ENCODE measurements at regions not wholly inside any gene's neighbourhood (a gene's known extent, or its start where the extent isn't known, plus 50 kb on each side); places are given as distances from the start of the nearest gene placed in this dataset.

- Histone ChIP-seq H3K27me3 (ENCODE audit: control insufficient read depth, insufficient read depth, low read length) (no peaks in the 10 kb centered on the region), H3K36me3 (ENCODE audit: control insufficient read depth, insufficient read depth, low read length) (no peaks in the 10 kb centered on the region), H3K4me3 (ENCODE audit: low read depth, low read length) (no peak overlapping the region)
- no peak for TF ChIP-seq CTCF (IDR thresholded peaks at IDR 0.05; ENCODE audit: insufficient read depth, low read depth, low read length)
- ChIA-PET POLR2A (no interaction called here), CTCF (no interaction called here)
- DNase-seq (ENCODE audit: low read depth): no peak
Measured at GRCh38 chr7:17070231-17070708, 188.5 kb upstream of the AGR3 start.

GRCh38 chr7:17071866-17072265 lies 190.1 kb upstream of the AGR3 start:
- Histone ChIP-seq H3K27me3 (ENCODE audit: control insufficient read depth, insufficient read depth, low read length) (no peaks in the 10 kb centered on the region), H3K36me3 (ENCODE audit: control insufficient read depth, insufficient read depth, low read length) (no peaks in the 10 kb centered on the region), H3K4me3 (ENCODE audit: low read depth, low read length) (no peak overlapping the region)
- ChIA-PET CTCF (no interaction called here), POLR2A (no interaction called here)
- no peak for TF ChIP-seq CTCF (IDR thresholded peaks at IDR 0.05; ENCODE audit: insufficient read depth, low read depth, low read length)
- no peak for DNase-seq (ENCODE audit: low read depth)

- ChIA-PET POLR2A (no interaction called here), CTCF (interaction anchor here (1.4 to 2.4 kb wide), 2 partner anchors 13 kb away, joined by 3 to 12 read pairs; no protein-coding TSS in a partner anchor)
- no peak for TF ChIP-seq CTCF (IDR thresholded peaks at IDR 0.05; ENCODE audit: insufficient read depth, low read depth, low read length)
Measured at GRCh38 chr7:17075601-17076255, 193.9 kb upstream of the AGR3 start.

GRCh38 chr7:17078298-17078697 lies 196.5 kb upstream of the AGR3 start:
- H3K27me3 ChIP-seq (ENCODE audit: control insufficient read depth, insufficient read depth, low read length): no peaks in the 10 kb centered on the region
- POLR2A ChIA-PET: no interaction called here
- CTCF ChIA-PET: no interaction called here
- H3K4me3 ChIP-seq (ENCODE audit: low read depth, low read length): no peak overlapping the region
- DNase-seq (ENCODE audit: low read depth): no peak
- H3K36me3 ChIP-seq (ENCODE audit: control insufficient read depth, insufficient read depth, low read length): no peaks in the 10 kb centered on the region
- no peak for TF ChIP-seq CTCF (IDR thresholded peaks at IDR 0.05; ENCODE audit: insufficient read depth, low read depth, low read length)

More at GRCh38 chr7:17075601-17076255, 193.9 kb upstream of the AGR3 start:
- Histone ChIP-seq H3K4me3 (ENCODE audit: low read depth, low read length) (no peak overlapping the region), H3K36me3 (ENCODE audit: control insufficient read depth, insufficient read depth, low read length) (no peaks in the 10 kb centered on the region), H3K27me3 (ENCODE audit: control insufficient read depth, insufficient read depth, low read length) (no peaks in the 10 kb centered on the region)
- no peak for DNase-seq (ENCODE audit: low read depth)

GRCh38 chr7:17083392-17084165 lies 201.8 kb upstream of the AGR3 start:
- Histone ChIP-seq H3K27me3 (ENCODE audit: control insufficient read depth, insufficient read depth, low read length) (no peaks in the 10 kb centered on the region), H3K36me3 (ENCODE audit: control insufficient read depth, insufficient read depth, low read length) (no peaks in the 10 kb centered on the region), H3K4me3 (ENCODE audit: low read depth, low read length) (no peak overlapping the region)
- POLR2A ChIA-PET: no interaction called here
- no peak for DNase-seq (ENCODE audit: low read depth)
- CTCF ChIA-PET: interaction anchor here (0.7 kb wide), 1 partner anchor 39 kb away, joined by 6 read pairs; no protein-coding TSS in a partner anchor
- no peak for TF ChIP-seq CTCF (IDR thresholded peaks at IDR 0.05; ENCODE audit: insufficient read depth, low read depth, low read length)
